CD4-positive, alpha-beta T cell treated with Interleukin-12 subunit alpha and Interleukin-12 subunit beta, for 1 hour (primary cell): ENCODE measurements at regions not wholly inside any gene's neighbourhood (a gene's known extent, or its start where the extent isn't known, plus 50 kb on each side); places are given as distances from the start of the nearest gene placed in this dataset.
"Not testable (repeated sequence)": the region's sequence is repeated elsewhere in the genome, so short reads cannot be mapped to it uniquely, and the experiment has no call there.

Experiments
- DNase-seq: peaks from one replicate; pipeline ENCODE4 v3.0.0-alpha.2; 2020

GRCh38 chr2:64745562-64745961 lies 91.8 kb upstream of the SERTAD2 start:
- DNase-seq, result no peak

DNA sequence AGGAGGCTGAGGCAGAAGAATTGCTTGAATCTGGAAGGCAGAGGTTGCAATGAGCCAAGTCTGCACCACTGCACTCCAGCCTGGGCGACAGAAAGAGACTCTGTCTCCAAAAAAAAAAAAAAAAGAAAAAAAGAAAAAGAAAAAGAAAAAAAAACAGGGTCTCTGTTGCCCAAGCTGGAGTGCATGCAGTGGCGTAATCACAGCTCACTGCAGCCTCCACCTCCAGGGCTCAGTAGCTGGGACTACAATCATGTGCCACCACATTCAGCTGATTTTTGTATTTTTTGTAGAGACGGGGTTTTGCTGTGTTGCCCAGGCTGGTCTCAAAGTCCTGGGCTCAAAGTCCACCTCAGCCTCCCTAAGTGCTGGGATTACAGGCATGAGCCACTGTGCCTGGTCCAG lies 94.0 kb upstream of the SERTAD2 start:
- not testable (repeated sequence) for DNase-seq

DNA sequence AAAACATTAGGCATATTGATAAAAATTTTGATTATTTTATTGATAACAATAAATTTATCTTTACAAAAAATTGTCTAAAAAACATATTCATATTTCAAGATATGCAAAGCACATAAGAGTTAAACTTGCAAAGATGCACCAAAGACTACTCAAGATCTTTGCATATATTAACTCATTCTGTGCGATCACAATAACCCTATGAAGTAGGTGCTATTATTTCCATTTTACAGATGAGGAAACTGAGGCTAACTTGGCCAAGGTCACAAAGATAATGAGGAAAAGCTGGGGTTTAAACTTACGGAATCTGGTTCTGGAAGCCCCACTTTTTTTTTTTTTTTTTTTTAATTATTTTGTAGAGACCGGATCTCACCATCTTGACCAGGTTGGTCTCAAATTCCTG lies 94.4 kb upstream of the SERTAD2 start:
- no peak for DNase-seq

- no peak for DNase-seq
Measured at GRCh38 chr2:64748561-64748960, 94.8 kb upstream of the SERTAD2 start.

DNA sequence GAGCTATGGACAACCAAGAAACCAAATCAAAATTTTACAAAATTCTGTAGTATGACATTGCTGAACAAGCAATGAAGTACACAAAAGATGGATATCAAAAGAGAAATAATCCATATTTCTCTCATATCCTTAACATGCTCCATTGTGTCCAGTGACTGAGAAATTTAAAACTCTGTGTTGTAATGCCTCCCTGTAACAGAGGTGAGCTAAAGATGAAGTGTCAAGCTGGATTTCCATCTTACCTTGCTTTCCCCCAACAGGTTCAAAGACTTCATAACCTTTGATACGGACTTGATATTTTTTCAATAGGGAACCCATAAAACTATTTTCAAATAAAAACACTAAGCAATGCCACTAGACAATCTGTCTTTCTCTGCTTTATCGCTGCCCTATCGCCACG lies 95.7 kb upstream of the SERTAD2 start:
- no peak for DNase-seq

GRCh38 chr2:64750001-64750816 lies 96.5 kb upstream of the SERTAD2 start:
- peak; percentile 38 for DNase-seq

DNA sequence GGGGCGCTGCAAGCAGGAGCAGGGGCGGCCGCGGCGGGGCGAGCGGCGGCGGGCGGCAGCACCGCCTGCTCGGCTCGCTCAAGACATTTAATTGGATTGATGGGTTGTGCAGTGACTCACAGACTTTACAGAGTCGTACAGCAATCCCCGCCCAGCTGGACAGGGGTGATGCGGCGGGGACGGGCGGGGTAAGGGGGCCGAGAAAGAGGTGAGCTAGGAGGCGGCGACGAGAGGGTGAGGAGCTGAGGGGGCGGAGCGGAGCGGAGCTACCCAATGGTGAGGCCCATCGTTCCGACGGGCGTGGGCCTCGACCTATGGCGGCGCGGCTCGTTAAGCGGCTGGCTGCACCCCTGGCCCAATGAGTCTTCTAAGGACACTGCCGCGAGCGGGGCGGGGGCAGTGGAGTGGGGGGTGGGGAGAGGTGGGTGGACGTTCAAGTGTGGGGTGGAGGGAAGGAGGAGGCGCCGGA lies 97.1 kb upstream of the SERTAD2 start:
- peak; percentile 99 for DNase-seq

DNA sequence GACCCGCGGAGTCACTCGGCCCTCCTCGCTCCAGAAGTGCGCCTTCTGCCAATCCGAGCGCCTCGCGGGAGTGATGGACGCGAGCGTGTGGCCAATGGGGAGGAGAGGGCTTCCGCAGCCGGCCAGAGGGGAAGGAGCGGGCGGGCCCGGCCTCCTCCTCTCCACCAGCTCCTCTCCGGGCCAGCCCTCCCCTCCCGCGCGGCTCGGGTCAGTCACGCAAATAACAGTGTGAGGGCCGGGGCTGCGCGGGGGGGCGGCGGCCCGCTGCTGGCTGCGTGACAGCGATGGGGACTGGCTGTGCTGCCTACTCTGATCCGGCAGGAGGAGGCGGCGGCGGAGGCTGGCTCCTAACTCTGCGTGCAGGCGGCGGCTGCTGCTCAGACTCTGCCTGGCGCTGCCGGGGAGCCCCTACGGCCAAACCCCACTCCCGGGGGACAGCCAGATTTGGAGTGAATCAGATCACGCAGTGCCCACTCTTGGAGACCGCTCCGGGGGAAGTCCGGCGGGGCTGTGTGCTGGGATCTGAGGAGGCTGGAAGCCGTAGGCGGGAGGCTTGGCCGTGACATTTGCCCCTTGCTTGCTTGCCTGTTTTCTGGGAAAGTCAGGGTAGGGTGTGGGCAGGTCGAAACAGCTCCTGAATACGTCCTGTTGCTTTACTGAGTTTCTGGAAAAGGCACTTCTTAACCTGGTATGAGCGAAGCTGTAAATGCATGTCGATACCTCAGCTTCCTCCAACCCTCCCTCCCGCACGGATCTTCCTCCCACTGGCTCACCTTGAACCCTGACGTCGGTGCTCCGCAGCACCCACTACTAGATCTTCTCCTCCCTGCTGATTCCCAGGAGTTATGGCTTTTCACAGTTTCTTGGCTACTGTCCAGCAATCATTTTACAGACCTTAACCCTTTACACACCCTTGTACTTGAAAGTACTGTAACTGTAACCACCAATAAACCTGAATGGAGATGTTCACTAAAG lies 97.9 kb upstream of the SERTAD2 start:
- DNase-seq, result peak; percentile 27

DNA sequence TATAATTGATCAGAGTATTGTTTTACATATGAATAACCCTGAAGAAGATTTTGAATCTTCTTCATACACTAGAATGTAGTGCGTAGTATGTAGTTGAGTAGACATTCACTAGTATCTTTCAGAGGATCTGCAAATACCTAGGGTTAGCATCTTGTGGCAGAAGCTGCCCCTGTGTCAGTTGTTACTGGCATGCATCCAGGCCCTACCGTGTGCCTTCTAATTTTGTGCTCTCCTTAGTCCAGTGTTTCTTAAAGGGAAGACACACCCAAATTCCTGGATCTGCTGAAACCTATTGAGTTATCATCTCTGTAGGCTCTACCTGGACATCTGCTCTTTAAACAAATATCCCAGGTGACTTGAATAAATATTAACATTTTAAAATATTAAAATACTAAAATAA lies 99.7 kb upstream of the SERTAD2 start:
- no peak for DNase-seq

- no peak for DNase-seq
Measured at GRCh38 chr2:64754570-64754969, 100.9 kb upstream of the SERTAD2 start.

DNA sequence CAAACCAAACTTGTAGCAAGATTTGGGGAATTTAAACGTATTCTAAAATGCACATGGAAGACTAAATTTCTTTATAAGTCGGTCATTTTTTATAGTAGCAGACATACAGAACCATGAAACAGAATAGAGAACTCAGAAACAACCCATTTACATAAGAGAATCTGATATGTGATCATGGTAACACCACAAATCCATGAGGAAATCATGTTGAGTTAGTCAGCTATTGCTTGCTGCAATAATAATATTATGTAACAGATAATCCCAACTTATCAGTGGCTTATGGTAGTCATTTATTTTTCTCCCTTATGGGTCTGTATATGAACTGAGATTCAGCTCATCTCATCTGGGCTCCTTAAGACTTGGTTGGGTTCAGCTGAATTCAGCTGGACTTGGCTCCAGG lies 103.4 kb upstream of the SERTAD2 start:
- no peak for DNase-seq

DNA sequence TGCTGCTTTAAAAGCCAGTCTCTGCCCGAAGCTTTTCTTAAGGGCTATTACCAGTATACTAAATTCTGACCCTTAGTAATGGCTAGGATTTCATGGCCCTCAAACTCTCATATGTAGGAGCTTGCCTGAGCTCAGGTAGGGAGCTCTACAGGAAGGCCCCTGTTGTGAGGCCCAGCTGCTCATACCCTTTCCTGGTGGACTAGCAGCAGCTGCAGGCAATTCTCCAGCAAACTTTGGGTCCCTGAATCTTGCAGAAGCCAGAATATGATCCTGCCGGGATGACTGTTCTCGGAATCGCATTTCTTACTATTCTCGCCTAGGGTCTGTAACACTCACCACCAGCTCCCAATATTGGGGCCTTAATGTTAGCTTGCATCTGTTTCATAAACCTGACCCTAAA lies 106.4 kb upstream of the SERTAD2 start:
- DNase-seq, result no peak

- DNase-seq, result no peak
Measured at GRCh38 chr2:64762301-64762997, 108.7 kb upstream of the SERTAD2 start.

- no peak for DNase-seq
Measured at GRCh38 chr2:64763126-64763525, 109.4 kb upstream of the SERTAD2 start.

DNA sequence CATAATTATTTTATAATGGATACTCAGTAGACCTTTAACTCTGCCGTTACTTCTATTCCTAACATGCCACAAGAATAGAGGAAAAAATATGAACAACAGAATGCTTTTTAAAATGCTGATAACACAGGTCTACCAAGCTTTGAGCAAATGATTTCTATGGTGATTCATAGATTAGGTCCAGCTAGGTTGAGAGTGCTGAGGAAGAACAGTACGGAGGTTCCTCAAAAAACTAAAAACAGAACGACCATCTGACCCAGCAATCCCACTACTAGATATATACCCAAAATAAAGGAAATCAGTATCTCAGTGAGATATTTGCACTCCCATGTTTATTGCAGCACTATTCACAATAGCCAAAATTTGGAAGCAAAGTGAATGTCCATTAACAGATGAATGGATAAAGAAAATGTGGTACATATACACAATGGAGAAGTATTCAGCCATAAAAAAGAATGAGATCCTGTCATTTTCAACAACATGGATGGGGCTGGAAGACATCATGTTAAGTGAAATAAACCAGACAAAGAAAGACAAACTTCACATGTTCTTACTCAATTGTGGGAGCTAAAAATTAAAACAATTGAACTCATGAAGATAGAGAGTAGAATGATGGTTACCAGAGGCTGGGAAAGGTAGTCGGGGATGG lies 111.6 kb upstream of the SERTAD2 start:
- no peak for DNase-seq

- peak; percentile 65 for DNase-seq
Measured at GRCh38 chr2:64766841-64767669, 113.3 kb upstream of the SERTAD2 start.

DNA sequence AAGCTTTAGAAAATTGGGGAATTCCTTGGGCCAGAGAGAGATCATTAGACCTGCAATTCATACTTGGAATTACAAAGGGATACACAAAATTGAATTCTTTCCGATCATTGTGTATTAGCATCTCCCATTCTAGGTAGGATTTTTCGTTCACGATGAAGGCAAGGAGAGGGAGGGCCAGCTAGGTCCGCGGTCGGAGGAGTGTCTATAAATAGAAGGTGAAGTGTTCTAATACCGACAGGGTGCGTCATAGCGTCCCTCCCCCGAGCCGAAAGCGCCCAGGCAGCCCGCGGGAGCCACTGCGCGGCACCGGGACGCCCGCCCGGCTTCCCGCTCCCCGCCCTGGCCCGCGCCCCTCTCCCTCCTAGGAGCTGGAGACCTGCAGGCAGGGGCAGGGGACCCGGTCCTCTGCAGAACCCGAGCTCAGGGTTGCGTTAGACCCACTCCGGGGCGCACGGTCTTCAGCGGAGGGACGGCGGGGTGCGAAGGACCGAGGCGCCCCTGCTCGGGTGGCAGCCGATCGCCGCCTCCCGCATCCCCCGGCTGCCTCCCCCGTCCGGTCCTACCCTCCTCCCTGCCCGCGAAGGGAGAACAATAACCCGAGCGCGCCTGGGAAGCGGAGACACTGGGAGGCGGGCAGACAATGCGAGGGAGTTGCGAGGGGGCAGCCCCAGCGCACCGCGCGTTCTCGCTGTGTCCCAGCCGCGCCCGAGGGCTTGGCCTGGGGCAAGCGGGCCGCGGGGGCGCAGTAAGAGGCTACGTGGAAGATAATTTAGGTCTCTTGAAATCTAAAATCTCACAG lies 114.2 kb upstream of the SERTAD2 start:
- DNase-seq, result peak; percentile 86

GRCh38 chr2:64768491-64769005 lies 114.8 kb upstream of the SERTAD2 start:
- DNase-seq, result no peak

DNA sequence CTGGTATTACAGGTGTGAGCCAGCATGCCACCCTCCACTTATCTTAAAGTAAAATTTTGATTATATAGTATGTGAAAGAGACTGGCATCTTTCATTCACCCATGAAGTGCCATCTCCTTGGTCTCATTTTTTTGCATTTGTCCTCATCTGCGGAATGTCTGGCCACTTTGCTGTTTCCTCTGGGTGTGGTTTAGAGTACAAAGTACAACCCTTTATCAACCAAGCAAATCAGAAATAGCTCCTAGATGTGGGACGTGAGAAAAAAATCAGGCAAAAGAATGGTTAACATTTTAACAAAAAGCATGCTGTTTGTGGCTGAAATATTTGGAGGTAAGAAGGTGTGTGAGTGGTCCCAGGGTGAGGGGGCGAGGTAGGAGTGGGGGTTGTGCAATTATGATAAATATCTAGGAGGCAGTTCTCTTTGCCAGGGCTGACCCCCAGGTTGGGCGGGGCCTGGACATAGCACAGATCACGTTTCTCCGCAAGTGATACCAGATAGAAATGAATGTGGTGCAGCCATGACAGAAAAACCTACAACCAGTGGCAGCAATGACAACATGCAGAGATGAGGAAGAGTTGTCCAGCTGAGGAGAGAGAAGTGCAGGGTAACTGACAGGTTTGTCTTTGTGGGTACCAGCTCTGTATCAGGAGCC lies 115.8 kb upstream of the SERTAD2 start:
- DNase-seq, result no peak
